ENCODE measurements at regions not wholly inside any gene's neighbourhood (a gene's known extent, or its start where the extent isn't known, plus 50 kb on each side); places are given as distances from the start of the nearest gene placed in this dataset.

GRCh38 chr5:93165559-93165958, 415.5 kb downstream of the NR2F1-AS1 start:
- DNase-seq (ENCODE audit: low read depth in 2 of 2), result no peak

- DNase-seq (ENCODE audit: low read depth in 2 of 2), result peak in 1 of 2 donors; percentile 77
Observed at GRCh38 chr5:93164690-93165089, 416.3 kb downstream of the NR2F1-AS1 start.

- DNase-seq (ENCODE audit: low read depth in 2 of 2), result peak in 1 of 2 donors; percentile 88
Observed at GRCh38 chr5:93163010-93163663, 417.9 kb downstream of the NR2F1-AS1 start.

DNA sequence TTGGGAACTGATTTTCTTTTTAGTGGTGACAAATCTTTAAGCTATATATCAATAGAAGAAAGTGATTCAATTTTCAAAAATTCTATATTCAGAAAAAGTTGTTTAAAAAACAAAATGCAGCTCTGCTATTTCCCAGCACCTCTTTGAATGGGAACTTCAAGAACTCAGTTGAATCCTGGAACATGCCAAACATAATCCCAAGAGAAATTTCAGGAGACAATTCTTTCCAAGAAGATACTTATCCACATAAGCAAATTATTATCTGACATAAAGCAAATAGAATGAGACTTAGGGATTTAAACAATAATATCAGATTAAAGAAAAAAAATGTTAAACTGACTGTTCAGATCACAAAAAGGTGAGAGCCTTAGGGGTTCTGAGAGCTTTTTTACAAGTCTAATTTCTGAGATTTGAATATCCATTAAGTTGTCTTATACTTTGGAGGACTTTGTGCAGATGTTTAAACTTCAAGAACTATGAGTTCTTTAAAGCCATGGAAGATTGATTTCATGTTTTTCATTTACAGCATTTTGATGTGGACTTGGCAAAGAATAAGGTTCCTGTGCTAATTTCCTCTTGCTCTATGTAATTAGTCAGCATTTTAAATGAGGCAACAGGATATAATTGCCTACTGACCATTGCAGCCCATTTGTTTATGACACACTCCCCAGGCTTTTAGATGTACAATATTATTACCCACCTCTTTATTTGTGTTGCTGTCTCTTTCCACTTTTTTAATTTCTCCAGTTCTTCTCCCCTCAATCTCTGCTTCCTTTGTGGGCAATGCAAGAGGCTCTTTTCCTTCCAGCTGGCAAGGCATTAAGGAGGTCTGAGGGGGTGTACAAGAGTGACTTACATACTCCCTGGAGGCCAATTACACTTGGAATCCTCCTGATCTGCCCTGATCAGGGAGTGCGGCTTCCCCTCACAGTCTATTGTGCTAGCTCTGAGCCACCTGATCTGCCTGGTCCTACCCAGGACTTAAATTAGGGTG, 419.1 kb downstream of the NR2F1-AS1 start:
- DNase-seq (ENCODE audit: low read depth in 2 of 2), result peak; percentile 40 to 58

DNA sequence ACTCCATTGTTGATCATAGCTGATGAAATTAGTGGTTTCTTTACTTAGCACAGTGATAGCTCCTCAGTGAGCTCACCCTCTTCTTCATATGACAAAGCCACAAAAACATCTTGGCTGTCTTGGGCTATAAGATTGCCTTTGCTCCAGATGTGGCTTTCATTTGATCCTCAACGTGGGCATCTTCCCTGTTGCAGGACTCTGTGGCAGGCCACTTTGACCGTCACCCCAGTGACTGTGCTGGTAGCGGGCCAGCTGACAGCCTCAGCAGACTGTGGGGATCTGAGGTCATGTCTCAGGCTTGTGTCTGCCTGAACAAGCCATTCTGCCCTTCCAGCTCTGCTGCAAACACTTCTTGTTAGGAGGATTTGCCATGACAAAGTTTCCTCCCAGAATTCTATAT, 422.2 kb downstream of the NR2F1-AS1 start:
- no peak for DNase-seq (ENCODE audit: low read depth in 2 of 2)

- DNase-seq (ENCODE audit: low read depth in 2 of 2), result no peak
Observed at GRCh38 chr5:93156566-93156965, 424.5 kb downstream of the NR2F1-AS1 start.

DNA sequence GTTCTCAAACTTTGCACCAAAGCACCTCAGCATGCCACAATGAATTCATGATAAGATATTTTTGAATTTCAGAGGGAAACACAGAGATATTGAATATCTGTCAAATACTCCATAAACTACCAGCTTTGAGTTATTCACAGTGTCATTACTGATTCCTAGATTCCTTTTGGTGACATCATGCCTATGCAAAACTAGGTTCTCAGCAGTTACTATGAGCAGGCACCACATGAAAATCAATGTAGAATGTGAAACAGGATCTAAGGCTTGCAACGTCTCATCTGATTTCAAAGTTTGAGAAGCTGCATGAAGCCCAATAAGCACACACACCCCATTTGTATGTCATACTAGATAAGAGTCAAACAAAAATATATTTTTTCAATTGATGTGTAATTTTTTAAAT, 426.5 kb downstream of the NR2F1-AS1 start:
- no peak for DNase-seq (ENCODE audit: low read depth in 2 of 2)

GRCh38 chr5:93153461-93153860, 427.6 kb downstream of the NR2F1-AS1 start:
- DNase-seq (ENCODE audit: low read depth in 2 of 2), result no peak

DNA sequence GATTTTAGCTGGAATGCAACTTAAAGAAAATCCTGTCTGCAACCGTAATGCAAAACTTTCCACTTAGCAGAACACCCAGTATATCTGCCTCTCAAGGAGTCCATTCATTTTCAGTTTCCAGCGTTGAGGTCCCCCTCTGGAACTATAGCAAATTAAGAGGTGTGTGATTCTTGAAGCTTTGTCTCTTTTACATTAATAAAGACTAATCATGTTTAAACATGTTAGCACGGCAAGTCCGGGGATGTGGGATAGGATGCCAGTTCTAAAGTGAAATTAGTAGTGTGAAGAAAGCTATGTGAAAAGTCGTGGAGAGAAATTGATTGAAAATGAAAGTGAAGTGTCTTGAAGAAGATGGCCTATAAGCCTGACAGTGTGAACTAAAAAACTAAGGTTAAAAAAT, 429.1 kb downstream of the NR2F1-AS1 start:
- DNase-seq (ENCODE audit: low read depth in 2 of 2), result no peak

- peak in 1 of 2 donors; percentile 69 for DNase-seq (ENCODE audit: low read depth in 2 of 2)
Observed at GRCh38 chr5:93151121-93151520, 429.9 kb downstream of the NR2F1-AS1 start.

DNA sequence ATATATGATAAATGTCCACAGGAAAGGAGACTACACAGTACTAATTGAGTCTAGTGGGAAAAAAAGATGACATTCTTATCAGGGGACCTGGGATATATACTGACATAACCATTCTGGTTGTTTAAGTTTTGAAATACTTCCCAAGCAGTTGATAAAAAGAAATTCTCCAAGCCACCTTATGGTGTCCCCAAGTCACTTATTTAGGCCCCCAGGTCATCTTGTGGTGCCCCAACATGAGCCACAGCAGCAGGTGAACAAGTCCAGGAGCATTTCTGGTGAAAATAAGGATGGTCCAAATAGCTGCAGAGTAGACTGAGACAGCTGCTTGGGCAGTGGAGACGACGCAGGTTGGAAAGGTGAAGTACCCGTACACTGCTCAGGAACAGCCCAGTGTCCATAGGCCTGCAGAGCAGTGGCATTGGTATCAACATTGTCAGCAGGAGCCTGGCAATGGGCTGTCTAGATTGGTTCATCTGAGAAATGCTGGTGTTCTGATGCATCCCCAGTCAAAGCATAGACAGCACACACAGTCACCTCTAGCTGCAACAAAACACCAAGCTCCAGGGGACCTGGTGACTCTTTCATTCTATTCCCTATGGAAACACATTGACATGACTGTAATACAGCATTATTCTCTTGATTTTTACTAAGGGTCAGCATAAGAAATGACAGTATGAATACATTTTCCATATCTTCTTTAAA, 430.6 kb downstream of the NR2F1-AS1 start:
- peak in 1 of 2 donors; percentile 34 for DNase-seq (ENCODE audit: low read depth in 2 of 2)

DNA sequence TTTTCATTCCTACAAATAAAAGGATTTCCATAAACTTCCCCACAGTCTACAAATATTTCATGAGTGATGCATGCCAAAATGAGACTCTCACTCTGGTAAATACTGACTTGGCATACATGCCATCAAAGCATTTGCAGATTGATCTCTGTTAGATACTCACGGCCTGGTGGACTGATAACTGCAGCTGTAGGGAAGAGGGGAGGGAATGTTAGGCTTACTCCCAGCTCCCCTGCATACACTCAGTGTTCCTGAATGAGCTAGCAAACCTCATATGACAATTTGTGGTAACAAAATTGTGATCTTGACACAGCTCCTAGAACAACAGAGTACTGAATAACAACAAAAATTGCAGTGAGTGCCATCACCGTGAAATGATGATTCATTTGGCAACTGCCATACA, 435.3 kb downstream of the NR2F1-AS1 start:
- DNase-seq (ENCODE audit: low read depth in 2 of 2), result peak in 1 of 2 donors; percentile 32

DNA sequence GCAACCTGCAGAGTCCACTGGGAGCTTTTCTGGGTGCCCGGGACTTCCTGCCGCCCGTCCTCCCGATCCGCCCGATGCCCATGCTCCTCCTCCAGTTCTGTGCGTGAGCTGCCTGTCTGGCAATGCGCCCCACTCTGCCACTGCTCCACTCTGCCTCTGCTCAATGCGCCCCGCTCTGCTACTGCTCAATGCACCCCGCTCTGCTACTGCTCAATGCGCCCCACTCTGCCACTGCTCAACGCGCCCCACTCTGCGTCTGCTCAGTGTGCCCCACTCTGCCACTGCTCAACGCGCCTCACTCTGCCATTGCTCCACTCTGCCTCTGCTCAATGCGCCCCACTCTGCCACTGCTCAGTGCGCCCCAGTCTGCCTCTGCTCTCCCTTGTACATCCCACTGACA, 436.0 kb downstream of the NR2F1-AS1 start:
- DNase-seq (ENCODE audit: low read depth in 2 of 2), result no peak

DNA sequence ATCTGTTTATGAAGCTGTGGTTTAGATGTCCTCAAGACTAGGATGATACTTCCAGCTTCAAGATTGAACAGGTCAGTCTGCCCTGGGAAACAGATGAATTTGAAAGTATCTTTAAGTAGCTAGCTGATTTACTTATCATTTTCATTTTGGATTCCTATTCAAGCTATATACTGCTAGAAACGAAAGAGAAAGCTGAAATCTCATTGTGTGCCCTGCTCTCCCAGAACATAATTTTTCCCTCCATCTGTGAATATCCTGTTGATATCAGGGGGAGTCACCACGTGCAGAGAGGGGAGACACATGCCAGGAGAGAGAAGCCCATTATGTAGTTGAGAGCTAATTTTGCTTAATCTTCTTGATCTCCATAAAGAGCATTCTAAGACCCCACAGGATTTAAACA, 439.1 kb downstream of the NR2F1-AS1 start:
- no peak for DNase-seq (ENCODE audit: low read depth in 2 of 2)

GRCh38 chr5:93130624-93131490, 450.2 kb downstream of the NR2F1-AS1 start:
- no peak for DNase-seq (ENCODE audit: low read depth in 2 of 2)

GRCh38 chr5:93126634-93127033, 454.4 kb downstream of the NR2F1-AS1 start:
- no peak for DNase-seq (ENCODE audit: low read depth in 2 of 2)

- no peak for DNase-seq (ENCODE audit: low read depth in 2 of 2)
Observed at GRCh38 chr5:93123127-93123526, 457.9 kb downstream of the NR2F1-AS1 start.

DNA sequence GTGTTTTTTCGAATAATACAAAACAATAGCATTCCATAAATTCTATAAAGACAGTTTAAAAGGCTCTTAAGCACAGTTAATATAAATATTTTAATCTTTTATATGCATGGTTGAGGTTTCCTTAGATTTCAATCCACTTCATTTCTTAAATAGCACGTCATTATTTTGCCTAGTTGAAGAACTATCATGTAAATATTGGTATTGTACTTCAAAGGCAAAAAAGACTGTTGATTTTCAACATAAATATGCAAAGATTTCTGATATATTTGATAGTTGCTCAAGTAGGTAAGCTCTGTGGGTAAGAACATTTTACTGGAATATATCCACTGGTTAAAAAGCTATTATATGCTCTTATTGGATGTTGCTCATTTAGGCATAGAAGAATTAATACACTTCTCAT, 458.6 kb downstream of the NR2F1-AS1 start:
- no peak for DNase-seq (ENCODE audit: low read depth in 2 of 2)

DNA sequence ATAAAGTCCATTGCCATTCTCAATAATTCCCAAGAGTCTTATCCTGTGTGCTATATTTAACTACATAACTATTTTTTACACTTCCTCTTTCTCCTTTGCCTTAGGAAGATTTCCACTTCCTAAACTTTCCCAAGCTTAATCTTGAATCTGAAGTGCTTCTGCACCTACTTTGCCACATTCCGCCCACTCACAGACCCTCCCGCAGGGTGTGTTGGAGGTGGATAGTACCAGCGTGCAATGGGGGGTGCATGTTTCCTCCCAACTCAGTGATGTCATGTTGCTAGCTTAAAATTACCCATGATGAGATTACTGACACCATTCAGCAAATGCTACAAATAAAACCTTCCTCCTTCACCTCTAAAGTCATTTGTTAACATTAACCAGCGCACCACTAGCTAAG, 460.2 kb downstream of the NR2F1-AS1 start:
- no peak for DNase-seq (ENCODE audit: low read depth in 2 of 2)

DNA sequence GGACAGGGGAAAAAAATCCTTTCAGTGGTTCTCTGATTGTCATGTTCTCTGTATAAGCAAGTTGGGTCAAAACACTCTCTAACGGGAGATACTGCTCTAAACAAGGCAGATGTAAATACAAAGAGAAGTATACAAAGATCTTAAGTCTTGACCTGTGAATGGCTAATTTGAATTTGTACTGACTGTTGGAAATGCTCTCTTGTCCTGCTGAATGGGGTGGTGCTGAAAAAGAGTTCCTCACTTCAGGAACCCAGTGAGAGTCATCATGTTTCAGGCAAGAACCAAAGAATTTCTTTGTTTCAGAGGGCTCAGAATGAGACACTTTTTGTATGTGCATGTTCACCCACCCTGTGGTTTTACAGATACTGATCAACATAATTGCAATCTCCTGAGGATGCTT, 461.0 kb downstream of the NR2F1-AS1 start:
- DNase-seq (ENCODE audit: low read depth in 2 of 2), result no peak
